CMK (cell line): ENCODE measurements at regions not wholly inside any gene's neighbourhood (a gene's known extent, or its start where the extent isn't known, plus 50 kb on each side); places are given as distances from the start of the nearest gene placed in this dataset.
A peak's percentile ranks its signal among the peaks of the same experiment; 100 is the strongest.
"Not testable (repeated sequence)": the region's sequence is repeated elsewhere in the genome, so short reads cannot be mapped to it uniquely, and the experiment has no call there.

Experiments
- DNase-seq: peaks from one replicate; pipeline ENCODE4 v3.0.0-alpha.2; 2010; ENCODE audit warnings: low read depth

DNA sequence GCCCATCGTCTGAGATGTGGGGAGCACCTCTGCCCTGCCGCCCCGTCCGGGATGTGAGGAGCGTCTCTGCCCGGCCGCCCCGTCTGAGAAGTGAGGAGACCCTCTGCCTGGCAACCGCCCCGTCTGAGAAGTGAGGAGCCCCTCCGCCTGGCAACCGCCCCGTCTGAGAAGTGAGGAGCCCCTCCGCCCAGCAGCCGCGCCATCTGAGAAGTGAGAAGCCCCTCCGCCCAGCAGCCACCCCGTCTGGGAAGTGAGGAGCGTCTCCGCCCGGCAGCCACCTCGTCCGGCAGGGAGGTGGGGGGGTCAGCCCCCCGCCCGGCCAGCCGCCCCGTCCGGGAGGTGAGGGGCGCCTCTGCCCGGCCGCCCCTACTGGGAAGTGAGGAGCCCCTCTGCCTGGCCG is 267.2 kb downstream of the MEF2C start:
- not testable (repeated sequence) for DNase-seq

DNA sequence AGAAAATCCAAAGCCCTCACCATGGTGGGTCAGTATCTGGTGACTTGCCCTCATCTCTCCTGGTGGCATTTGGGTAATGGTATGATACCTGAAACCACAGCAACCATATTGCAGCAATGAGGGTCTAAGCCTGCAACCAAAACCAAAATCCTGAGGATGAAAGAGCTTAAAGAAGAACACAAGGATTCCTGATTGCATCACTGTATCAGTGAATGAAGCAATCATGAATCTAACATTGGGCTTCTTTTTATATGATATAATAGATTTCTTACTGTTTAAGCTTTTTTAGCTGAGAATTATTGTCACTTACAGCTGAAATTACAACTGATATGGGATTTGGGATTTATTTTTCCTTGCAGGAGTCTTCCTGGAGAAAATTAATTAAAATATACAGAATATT is 269.9 kb downstream of the MEF2C start:
- no peak for DNase-seq

DNA sequence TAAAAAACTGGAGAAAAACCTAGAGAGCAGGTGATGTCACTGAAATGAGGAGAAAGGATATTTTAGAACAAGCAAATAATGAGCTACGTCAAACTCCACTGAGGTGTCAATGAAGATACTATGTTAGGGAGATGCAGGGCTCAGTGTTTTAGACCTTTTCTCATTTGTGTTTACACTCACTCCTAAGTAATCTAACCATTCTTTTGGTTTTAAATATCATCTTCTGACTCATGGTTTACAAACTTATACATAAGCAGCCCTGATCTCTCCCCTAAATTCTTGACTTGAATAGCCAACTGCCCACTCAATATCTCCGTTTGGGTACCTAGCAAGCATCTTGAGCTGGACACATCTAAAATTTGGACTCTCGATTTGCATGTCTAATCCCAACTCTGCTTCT is 272.4 kb downstream of the MEF2C start:
- no peak for DNase-seq

DNA sequence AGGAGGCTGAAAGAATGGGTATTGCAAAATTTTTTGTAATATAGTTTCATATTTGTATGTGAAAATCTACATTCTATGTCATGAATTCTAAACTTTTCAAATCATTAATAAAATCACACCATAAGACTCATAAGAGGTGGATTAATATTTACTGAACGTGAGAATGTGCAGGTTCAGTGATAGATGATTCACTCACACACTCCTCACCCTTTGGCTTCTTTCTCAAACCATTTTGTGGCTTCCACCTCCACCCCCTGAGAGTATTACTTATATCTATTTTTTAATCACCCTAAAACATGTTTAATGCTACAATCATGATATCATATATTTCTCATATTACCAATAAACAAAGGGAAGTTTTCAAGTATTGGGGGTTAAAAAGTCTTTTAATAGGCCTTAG is 275.5 kb downstream of the MEF2C start:
- DNase-seq, result no peak

DNA sequence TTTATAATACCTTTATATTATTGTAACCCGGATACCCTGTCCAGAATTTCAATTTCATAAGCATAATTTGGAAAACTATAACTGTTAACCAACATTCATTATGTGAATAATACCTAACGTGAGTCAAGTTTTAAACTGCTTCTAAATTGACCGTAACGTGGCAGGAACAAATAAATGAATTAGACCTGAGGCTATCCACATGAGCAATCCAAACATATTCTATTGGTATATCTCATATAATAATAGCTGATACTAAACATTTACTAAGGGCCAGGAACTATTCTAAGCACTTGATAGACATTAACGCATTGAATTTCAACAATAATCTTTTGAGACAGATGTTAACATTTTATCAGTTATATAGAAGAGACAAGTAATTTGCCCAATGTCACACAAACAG is 276.4 kb downstream of the MEF2C start:
- DNase-seq, result no peak

DNA sequence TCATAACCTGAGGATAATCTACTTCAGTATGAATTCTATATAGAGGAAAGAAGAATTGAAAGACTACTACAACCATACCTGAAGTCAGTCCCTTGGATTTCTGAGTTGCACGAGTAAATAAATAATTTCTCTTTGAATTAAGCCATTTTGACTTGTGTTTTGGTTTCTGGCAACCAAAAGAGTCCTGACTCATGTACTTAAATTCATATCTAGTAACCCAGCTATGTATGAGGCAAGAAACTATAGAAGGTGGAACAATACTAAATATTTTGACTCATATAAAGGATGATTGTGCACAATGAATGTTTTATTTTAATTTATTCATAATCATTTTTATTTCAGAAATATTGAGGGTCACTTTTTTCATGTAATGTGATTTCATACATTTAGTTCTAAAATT is 276.8 kb downstream of the MEF2C start:
- DNase-seq, result no peak

DNA sequence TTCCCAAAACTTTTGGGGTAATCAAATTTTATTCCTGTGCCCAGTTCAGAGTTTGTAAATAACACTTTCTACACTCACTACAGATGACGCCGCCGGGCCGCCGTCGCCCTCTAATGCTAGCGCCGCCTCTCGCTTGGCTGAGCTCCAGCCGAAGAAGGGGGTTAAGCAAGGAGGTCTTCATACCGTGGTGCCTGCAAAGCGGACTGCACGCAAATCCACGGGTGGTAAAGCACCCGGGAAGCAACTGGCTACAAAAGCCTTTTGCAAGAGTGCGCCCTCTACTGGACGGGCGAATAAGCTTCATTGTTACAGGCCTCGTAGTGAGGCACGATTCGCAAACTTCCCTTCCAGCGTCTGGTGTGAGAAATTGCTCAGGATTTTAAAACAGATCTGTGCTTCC is 280.4 kb downstream of the MEF2C start:
- DNase-seq, result peak; percentile 20

DNA sequence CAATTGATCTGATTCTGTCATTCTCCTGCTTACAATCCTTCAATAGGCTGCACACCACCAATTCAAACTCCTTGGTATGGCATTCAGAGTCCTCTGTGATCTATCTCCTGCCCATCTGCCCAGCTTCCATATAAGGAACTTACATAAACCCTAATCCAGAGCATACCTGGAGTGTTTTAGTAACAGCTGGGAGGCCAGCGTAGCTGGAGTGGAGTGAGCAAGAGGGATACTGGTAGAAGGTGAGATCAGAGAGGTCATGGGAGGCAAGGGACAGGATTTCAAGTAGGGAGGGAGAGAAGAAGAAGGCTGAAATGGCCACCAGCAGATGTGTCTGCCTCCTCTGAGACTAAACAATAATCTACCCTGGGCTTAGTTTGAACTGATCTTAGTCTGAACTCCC is 288.5 kb downstream of the MEF2C start:
- DNase-seq, result no peak

DNA sequence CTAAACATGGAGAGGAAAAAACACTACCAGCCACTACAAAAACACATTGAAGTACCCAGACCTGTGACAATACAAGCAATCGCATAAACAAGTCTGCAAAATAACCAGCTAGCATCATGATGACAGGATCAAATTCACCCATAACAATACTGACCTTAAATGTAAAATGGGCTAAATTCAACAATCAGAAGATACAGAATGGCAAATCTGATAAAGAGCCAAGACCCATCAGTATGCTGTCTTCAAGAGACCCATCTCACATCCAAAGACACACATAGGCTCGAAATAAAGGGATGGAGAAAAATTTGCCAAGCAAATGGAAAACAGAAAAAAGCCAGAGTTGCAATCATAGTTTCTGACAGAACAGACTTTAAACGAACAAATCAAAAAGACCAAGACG is 294.4 kb downstream of the MEF2C start:
- DNase-seq, result no peak

DNA sequence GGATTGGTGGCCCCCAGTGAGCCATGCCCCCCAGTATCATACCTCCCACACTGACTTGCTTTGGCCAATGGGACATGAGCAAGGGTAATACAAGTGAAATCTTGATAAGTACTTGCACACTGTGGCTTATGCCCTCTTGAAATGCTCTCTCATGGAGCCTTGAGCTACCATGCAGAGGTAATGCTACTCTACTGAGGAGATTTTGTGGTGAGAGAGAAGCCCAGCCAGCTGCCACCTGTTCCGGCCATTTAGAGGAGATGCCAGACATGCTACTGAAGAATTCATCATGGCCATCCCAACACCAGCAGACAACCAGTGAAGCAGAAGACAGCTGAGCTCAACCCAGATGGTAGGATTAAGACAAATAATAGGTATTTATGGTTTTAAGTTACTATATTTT is 299.5 kb downstream of the MEF2C start:
- no peak for DNase-seq

DNA sequence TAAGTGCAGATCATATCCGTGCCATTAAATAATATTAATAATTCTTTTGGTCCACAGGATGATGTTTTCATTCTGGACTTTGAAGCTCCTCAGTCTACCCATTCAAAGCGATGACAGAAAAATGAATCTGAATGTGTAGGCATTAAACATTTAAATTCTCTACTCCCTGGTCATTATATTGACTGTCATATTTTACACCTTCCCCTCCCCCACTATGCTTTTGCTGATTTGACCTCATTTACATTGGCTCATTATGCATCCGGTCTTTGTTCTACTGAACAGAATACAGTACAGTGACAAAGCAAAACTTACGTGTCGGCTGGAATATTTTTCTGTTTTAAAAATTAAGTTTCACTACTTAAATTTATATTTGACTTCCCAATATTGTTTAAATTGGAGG is 289.7 kb upstream of the TMEM161B start:
- DNase-seq, result no peak

DNA sequence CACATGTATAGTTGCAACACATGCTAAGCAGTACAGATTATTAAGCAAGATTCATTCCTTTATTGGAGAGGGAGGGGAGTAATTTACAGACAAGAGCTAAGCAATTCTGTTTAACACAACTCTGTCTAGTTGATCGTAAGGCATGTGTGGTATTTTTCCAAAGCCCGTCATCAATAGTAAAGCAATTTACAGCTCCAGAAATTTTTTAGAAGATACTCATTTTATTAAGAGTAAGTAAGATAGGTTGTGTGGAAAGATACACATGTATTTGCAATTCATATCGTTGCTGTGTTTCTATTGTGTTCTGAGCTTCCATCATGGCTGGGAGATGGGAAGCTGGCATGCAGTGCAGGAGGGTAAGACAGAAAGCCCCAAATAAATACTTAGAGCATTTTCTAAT is 289.2 kb upstream of the TMEM161B start:
- no peak for DNase-seq

DNA sequence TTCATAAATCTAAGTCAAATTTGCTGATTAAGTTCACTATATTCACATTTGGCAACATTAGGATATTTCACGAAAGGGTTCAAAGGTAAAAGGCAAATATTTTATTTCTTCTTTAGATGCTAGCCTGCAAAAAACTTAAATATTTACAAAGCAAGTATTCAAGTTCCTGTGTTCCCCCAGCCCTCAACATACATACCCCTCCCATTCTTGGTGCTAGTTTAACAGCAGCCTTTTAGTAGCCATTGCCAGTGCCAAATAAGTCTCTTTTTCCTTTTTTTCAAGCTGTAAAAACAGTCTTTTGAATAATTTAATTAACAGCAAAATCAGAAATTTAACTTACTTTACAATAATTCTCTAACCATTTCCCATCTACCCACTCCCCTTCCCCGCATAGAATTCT is 288.5 kb upstream of the TMEM161B start:
- DNase-seq, result no peak

DNA sequence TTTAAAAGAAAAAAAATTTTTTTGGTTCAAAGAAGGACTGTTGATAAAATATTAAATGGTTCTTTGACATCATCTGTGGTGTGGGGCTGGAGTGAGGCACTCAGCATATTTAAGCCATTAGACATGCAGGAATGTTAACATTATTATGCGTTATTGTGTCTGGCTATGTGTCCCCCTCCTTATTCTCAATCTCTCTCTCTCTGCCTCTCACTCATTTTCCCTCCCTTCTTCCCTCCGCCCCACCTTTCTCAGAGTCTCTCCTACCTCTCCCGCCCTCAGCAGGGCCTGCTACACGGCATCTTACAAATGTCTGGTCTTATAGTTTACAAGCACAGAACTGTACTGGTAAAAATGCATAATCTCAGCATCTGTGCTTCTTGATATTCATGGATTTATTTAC is 287.8 kb upstream of the TMEM161B start:
- no peak for DNase-seq

DNA sequence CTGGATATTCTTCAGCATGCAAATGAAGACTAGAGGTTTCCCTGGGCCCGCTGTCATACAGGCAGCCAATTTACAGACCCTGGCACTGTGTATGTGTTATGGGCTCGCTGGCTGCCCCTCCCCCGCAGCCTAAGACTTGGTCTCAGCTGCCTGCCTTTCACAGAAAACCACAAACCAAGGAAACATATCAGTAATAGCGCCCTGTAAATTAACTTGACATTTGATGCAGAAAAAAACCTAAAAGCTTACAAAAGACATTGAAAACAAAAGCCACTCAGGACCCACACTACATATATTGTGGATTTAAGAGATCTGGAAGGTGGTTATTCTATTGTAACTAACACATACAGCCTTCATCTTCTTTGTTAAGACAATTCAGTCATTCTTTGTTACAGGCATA is 287.0 kb upstream of the TMEM161B start:
- DNase-seq, result peak; percentile 2

DNA sequence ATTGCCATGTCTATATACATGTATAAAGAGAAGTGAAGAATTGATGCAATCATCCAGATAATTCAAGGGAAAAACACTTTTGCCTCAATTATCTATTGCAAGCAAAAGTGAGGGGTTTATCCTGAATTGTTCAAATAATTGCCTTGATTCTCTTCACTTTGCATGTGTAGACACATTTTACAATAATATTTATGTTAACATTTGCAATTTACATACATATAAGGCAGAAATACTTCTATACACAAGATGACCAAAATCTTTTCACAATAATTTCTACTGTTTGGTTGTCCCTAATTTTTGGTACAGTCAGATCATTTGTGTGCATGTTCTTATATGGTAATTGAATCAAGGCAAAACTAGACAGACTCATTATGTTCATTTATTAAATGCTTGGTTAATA is 285.3 kb upstream of the TMEM161B start:
- no peak for DNase-seq

DNA sequence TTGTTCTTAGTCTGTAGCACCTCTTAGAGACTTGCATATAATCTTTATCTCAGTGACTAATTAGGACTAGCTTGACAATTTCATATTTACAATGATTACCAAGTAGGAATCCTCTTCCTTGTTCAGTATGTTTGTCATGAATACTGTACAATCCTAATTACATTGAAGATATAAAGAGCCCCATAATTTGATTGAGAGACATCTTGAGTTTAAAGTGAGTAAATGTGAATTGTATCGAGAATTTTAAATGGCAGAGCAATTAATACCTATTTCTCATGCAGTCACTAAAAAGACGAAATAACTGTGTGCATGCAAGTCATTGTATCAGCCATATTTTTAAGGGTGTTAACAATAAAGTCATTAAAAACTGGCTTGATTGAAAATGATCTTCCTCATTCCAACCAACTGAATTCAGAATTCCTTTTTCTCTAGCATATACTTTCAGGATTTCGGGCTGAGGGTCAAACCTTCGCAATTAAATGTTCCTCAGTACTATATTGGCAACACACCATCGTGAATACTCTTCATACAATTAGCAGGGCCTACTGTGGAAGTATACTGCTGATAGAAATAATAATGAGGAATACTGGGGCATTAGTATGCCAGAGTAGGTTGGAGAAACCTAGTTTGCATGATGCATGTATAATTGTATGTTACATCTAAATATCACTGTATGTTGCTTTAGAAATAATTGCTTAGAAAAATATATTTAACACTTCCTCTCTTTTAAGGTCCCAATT is 284.7 kb upstream of the TMEM161B start:
- no peak for DNase-seq

DNA sequence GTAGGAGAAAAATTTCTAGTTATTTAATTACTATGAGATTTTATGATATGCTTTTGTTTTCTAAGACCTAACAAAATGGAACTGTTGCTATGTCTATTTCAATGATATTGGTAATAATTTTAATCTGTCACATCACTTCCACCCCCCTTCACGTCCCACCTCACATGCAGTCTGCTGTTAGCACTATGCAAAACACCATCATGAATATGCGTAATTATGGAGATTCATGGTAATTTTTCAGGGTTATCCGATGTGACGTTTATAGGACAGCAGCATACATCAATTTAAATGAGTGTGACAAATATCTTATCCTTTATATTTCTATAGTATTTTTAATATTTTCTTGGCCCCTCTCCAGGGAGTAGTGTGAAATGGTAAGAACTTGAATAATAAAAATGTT is 283.8 kb upstream of the TMEM161B start:
- no peak for DNase-seq

DNA sequence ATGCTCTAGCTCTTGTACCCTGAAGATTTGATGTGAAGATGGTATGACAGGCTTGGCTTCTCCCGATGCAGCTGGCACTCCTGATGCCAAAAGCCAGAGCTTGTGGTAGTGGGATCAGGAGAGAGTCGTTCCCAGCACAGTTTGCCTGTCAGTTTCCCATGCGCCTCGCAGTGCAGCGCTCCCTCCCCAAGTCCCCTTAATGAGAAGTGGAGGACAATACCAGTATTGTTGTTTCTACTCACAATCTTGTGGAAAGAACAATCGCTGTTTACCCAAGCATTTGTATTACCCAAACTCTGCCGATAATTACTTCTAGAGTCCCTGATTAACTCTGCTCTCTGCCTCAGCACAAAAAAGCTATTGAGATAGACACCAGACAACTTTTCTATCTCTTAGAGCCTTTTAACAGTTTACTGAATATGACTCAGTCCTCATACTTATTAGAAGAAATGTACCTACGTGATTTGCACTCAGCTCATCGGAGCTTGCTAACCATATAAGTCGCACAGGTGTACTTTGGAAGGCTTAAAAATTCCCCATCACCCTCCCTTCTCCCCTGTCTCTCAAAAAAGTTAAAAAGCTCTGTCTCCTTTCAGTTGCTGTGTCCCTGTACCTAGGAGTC is 283.2 kb upstream of the TMEM161B start:
- no peak for DNase-seq

DNA sequence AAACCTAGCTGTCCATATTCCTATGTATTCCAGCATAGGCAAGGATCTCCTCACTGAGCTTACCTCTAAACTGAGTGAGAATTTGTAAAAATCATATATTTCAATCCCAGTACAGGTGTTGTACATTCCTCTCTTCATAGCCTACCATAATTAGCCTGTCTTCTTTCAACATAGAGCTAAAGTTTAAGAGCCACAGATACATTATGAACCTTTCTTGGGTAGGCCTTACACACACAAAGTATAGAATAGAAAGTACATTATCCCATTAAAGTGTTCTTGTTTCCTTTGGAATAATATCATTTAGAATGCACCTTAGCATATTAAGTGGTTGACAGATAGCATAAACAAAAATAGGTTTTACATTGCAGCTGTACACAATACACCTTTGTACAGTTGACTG is 282.1 kb upstream of the TMEM161B start:
- no peak for DNase-seq

DNA sequence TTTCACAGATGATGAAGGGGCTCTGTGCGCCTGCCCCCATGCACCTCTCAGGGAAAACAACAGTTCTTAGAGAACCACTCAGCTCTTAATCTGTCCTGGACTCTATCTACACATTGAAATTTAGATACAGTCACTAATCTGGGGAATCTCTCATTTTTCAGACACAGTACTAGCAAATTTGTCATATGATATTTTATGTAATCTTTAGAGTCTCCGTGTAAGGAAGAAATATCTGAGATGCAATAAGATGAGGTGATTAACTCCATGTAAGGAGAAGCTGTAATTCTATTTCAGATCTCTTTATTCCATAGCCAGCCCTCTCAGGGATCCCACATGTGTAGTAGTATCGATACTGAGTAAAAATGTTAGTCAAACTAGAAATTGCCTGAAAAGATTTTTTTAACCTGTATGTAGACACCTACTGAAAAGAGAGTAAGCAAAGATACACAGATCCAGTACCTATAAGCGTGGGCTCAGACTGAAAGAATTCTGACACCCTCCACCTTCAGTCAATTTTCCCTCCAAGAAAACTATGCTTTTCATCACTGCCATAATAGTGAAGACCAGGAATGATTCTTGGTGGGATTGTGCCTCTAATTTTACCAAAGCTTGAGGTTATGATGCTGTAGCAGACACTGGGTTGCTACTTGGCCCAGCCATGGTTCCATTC is 279.6 kb upstream of the TMEM161B start:
- no peak for DNase-seq

DNA sequence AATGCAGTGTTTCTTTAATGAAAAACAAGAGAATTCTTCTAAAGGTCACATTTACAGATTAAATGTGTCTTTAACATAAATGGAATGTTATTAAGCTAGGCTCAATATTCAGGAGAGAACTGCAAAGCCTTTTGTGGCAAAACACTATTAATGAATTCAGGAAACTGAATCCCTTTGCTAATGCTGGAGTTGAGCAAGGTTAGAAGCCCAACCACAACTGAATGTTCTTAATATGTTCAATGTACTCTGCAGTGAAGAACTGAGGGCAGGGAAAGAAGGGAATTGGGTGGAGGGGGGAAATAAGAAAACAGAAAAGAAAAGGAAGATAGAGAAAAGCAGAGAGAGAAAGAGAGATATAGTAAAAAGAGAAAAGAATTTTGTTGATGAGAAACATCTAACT is 276.7 kb upstream of the TMEM161B start:
- DNase-seq, result no peak

DNA sequence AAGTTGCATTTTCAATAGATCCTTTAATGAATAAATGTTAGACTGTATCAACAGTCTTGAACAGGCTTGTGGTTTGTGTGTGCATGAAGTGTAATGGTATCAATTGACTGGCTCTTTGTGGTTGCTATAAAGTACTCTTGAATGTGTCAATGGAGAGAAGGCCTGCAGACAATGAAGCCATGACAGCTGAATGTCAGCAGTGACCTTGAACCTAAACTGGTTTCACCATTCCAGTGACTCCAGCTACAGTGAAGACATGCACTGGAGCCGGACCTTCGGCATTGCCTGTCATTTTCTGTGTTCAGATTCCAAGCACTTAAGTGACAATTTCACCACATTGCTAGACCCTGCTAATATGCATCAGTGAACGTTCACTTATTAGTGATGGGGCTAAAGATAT is 276.0 kb upstream of the TMEM161B start:
- DNase-seq, result no peak
